NCI-H2029 (cell line): ENCODE measurements at regions not wholly inside any gene's neighbourhood (a gene's known extent, or its start where the extent isn't known, plus 50 kb on each side); places are given as distances from the start of the nearest gene placed in this dataset.
"Not testable (repeated sequence)": the region's sequence is repeated elsewhere in the genome, so short reads cannot be mapped to it uniquely, and the experiment has no call there.

Source experiments
- DNase-seq: peaks from one replicate; lab custom pipeline; 2025; lab: John Stamatoyannopoulos, UW

- DNase-seq, result no peak
Observed at GRCh38 chr21:35525443-35525842, 476.3 kb upstream of the RUNX1 start.

GRCh38 chr21:35521852-35522505, 472.9 kb upstream of the RUNX1 start:
- DNase-seq, result no peak

- no peak for DNase-seq
Observed at GRCh38 chr21:35521293-35521692, 472.2 kb upstream of the RUNX1 start.

GRCh38 chr21:35520856-35521255, 471.8 kb upstream of the RUNX1 start:
- no peak for DNase-seq

GRCh38 chr21:35520302-35520701, 471.2 kb upstream of the RUNX1 start:
- no peak for DNase-seq

GRCh38 chr21:35517865-35518264, 468.8 kb upstream of the RUNX1 start:
- no peak for DNase-seq

- not testable (repeated sequence) for DNase-seq
Observed at GRCh38 chr21:35516292-35516691, 467.2 kb upstream of the RUNX1 start.

- no peak for DNase-seq
Observed at GRCh38 chr21:35512346-35512745, 463.2 kb upstream of the RUNX1 start.

- DNase-seq, result no peak
Observed at GRCh38 chr21:35511696-35512162, 462.6 kb upstream of the RUNX1 start.

- DNase-seq, result no peak
Observed at GRCh38 chr21:35510957-35511695, 462.0 kb upstream of the RUNX1 start.

- no peak for DNase-seq
Observed at GRCh38 chr21:35510294-35510693, 461.2 kb upstream of the RUNX1 start.

GRCh38 chr21:35509001-35509704, 460.1 kb upstream of the RUNX1 start:
- no peak for DNase-seq

- no peak for DNase-seq
Observed at GRCh38 chr21:35508139-35508888, 459.2 kb upstream of the RUNX1 start.

- DNase-seq, result no peak
Observed at GRCh38 chr21:35507181-35507759, 458.2 kb upstream of the RUNX1 start.

GRCh38 chr21:35506771-35507170, 457.7 kb upstream of the RUNX1 start:
- DNase-seq, result no peak

- no peak for DNase-seq
Observed at GRCh38 chr21:35506352-35506751, 457.2 kb upstream of the RUNX1 start.

- no peak for DNase-seq
Observed at GRCh38 chr21:35504951-35505466, 455.9 kb upstream of the RUNX1 start.

- no peak for DNase-seq
Observed at GRCh38 chr21:35504277-35504676, 455.2 kb upstream of the RUNX1 start.

- DNase-seq, result no peak
Observed at GRCh38 chr21:35503671-35504070, 454.6 kb upstream of the RUNX1 start.

GRCh38 chr21:35502821-35503220, 453.7 kb upstream of the RUNX1 start:
- no peak for DNase-seq

GRCh38 chr21:35497522-35497921, 448.4 kb upstream of the RUNX1 start:
- DNase-seq, result not testable (repeated sequence)
